ENCODE measurements at regions not wholly inside any gene's neighbourhood (a gene's known extent, or its start where the extent isn't known, plus 50 kb on each side); places are given as distances from the start of the nearest gene placed in this dataset.

- no peak for TF ChIP-seq ZFX (IDR thresholded peaks at IDR 0.05)
- TF ChIP-seq CTCF (conservative IDR thresholded peaks at IDR 0.05) = no peak
- no peak overlapping the region for H3K27ac ChIP-seq
Measured at GRCh38 chr6:17182961-17183360, 81.1 kb downstream of the STMND1 start.

GRCh38 chr6:17186925-17187324 is 85.1 kb downstream of the STMND1 start:
- TF ChIP-seq ZFX (IDR thresholded peaks at IDR 0.05) = no peak
- no peak for TF ChIP-seq CTCF (conservative IDR thresholded peaks at IDR 0.05)
- no peak overlapping the region for H3K27ac ChIP-seq

- TF ChIP-seq CTCF (conservative IDR thresholded peaks at IDR 0.05) (no peak), ZFX (IDR thresholded peaks at IDR 0.05) (no peak)
- no peak overlapping the region for H3K27ac ChIP-seq
Measured at GRCh38 chr6:17193106-17193775, 87.9 kb upstream of the RBM24 start.

- no peak overlapping the region for H3K27ac ChIP-seq
- TF ChIP-seq CTCF (conservative IDR thresholded peaks at IDR 0.05) (no peak), ZFX (IDR thresholded peaks at IDR 0.05) (no peak)
Measured at GRCh38 chr6:17197607-17198006, 83.6 kb upstream of the RBM24 start.

GRCh38 chr6:17200395-17200794 is 80.8 kb upstream of the RBM24 start:
- TF ChIP-seq CTCF (conservative IDR thresholded peaks at IDR 0.05) (peak; percentile 22), ZFX (IDR thresholded peaks at IDR 0.05) (no peak)
- no peak overlapping the region for H3K27ac ChIP-seq

- TF ChIP-seq ZFX (IDR thresholded peaks at IDR 0.05) = no peak
- TF ChIP-seq CTCF (conservative IDR thresholded peaks at IDR 0.05) = no peak
- peak overlapping the region; percentile 48; the same call in 1 of the 2 replicates for H3K27ac ChIP-seq
Measured at GRCh38 chr6:17202526-17202925, 78.6 kb upstream of the RBM24 start.

GRCh38 chr6:17204533-17204932 is 76.6 kb upstream of the RBM24 start:
- no peak for TF ChIP-seq CTCF (conservative IDR thresholded peaks at IDR 0.05)
- TF ChIP-seq ZFX (IDR thresholded peaks at IDR 0.05) = no peak
- peak overlapping the region; percentile 44; the same call in 1 of the 2 replicates for H3K27ac ChIP-seq

Data from C4-2B (cell line).